Testis (tissue), 2 donors: ENCODE measurements at regions not wholly inside any gene's neighbourhood (a gene's known extent, or its start where the extent isn't known, plus 50 kb on each side); places are given as distances from the start of the nearest gene placed in this dataset.
A peak's percentile ranks its signal among the peaks of the same experiment; 100 is the strongest.

Experiments used
- DNase-seq: peaks from one replicate; pipeline ENCODE4 v3.0.0-alpha.2; 2019
- H3K27ac ChIP-seq, 2 donors: fragments of 200-600 bp; sonication (generic); one replicate each; pipeline ENCODE4 v1.5.1; 2019
- H3K27me3 ChIP-seq: fragments of 200-600 bp; sonication (generic); one replicate; pipeline ENCODE4 v1.5.1; 2019
- H3K36me3 ChIP-seq: fragments of 200-600 bp; sonication (generic); one replicate; pipeline ENCODE4 v1.5.1; 2017; ENCODE audit warnings: low read depth; ENCODE audit errors: missing control alignments
- H3K4me1 ChIP-seq: fragments of 200-600 bp; sonication (generic); one replicate; pipeline ENCODE4 v1.5.1; 2019
- H3K4me3 ChIP-seq, 2 donors: fragments of 200-600 bp; sonication (generic); one replicate each; pipeline ENCODE4 v1.5.1; 2017 to 2019
- H3K9me3 ChIP-seq: fragments of 200-600 bp; sonication (generic); one replicate; pipeline ENCODE4 v1.5.1; 2017
- POLR2A ChIP-seq: fragments of 450-650 bp; IDR thresholded peaks from one replicate; pipeline ENCODE4 v1.6.1; 2017; ENCODE audit warnings: antibody characterized with exemption, mild to moderate bottlenecking, moderate library complexity
- WGBS, 2 donors: methylation state at CpG; one replicate each; pipeline ENCODE4 v1.1.5; 2018; 5-methylcytosine and 5-hydroxymethylcytosine counted together
- intact Hi-C: fragments of 100-400 bp; cut with DNase I; formaldehyde crosslinking; loops from one replicate; pipeline ENCODE4 v1.15.1; 2023; ENCODE audit warnings: low total_unique reads
- TF ChIP-seq, protein P1 (sequence below), 3 experiments: fragments of 450-650 bp in 2 of 3; fragments of 200-600 bp in 1 of 3; sonication (generic) in 1 of 3; IDR thresholded peaks; one replicate each; pipeline ENCODE4 v1.5.1; 2016 to 2019; ENCODE audit warnings: antibody characterized with exemption in 3 of 3, mild to moderate bottlenecking in 2 of 3, moderate library complexity in 1 of 3

DNA sequence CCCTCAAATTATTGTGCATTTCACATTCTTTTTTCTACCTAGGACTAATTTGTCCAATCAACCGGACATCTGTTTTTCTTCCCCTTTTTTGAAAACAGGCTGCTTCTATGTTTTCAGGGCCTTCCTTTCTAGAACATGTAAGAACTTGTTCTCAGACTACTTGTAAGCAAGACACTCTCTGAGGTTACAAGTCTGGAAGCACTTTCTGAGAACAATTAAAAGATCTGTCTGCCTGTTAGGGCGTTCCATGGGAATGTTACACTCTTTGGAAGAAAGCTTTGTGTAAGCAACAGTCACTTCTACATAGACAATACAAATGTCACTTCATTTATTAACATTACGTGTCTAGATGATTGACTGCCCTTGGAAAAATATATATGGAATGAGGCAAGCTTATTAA lies 50.9 kb upstream of the HSPB3 start:
- H3K36me3 ChIP-seq = no peaks in the 10 kb centered on the region
- intact Hi-C loops = no loop called here
- no peaks in the 10 kb centered on the region for H3K27me3 ChIP-seq
- no peak overlapping the region for H3K4me3 ChIP-seq
- DNase-seq = no peak
- H3K27ac ChIP-seq = peak overlapping the region in 1 of 2 donors; percentile 71
- TF ChIP-seq, protein P1, sequence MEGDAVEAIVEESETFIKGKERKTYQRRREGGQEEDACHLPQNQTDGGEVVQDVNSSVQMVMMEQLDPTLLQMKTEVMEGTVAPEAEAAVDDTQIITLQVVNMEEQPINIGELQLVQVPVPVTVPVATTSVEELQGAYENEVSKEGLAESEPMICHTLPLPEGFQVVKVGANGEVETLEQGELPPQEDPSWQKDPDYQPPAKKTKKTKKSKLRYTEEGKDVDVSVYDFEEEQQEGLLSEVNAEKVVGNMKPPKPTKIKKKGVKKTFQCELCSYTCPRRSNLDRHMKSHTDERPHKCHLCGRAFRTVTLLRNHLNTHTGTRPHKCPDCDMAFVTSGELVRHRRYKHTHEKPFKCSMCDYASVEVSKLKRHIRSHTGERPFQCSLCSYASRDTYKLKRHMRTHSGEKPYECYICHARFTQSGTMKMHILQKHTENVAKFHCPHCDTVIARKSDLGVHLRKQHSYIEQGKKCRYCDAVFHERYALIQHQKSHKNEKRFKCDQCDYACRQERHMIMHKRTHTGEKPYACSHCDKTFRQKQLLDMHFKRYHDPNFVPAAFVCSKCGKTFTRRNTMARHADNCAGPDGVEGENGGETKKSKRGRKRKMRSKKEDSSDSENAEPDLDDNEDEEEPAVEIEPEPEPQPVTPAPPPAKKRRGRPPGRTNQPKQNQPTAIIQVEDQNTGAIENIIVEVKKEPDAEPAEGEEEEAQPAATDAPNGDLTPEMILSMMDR (IDR thresholded peaks at IDR 0.05) = no peak
- no peak for TF ChIP-seq POLR2A
- WGBS, 2 donors = 58 to 60% methylated on average over 3 of the region's 3 CpGs
- H3K9me3 ChIP-seq = no peaks in the 10 kb centered on the region
- peaks cover 8% of the 10 kb centered on the region for H3K4me1 ChIP-seq

DNA sequence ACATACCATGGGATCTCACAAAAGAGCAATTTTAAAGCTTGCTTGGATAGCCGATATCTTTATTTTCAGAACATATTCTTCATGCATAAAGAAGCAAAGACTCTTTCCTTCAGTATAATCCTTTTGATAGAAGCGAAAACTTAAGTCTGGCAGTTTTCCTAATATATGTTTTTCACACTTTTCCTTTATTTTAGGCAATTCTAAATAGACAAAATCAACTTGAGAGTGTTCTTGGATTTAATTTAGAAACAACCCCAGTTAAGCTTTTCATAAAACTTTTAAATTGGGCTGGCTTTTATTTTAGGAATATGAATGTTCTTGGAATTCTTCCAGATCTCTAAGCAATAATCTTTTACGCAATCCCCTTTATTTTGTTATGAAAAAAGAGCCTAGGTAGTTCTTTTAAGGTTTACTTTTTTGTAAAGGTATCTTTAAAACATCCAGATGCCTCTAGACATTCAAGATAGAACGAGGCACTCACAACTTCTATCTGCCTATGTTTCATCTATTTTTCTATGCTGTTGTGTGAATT lies 51.5 kb upstream of the HSPB3 start:
- H3K4me3 ChIP-seq = no peak overlapping the region
- H3K27ac ChIP-seq = peak overlapping the region in 1 of 2 donors; percentile 71
- peaks cover 8% of the 10 kb centered on the region for H3K4me1 ChIP-seq
- WGBS, 2 donors = 78 to 81% methylated on average over 4 of the region's 4 CpGs
- no peak for TF ChIP-seq POLR2A
- TF ChIP-seq, protein P1 (IDR thresholded peaks at IDR 0.05) = no peak
- no peak for DNase-seq
- H3K27me3 ChIP-seq = no peaks in the 10 kb centered on the region
- H3K9me3 ChIP-seq = no peaks in the 10 kb centered on the region
- intact Hi-C loops = no loop called here
- H3K36me3 ChIP-seq = no peaks in the 10 kb centered on the region

DNA sequence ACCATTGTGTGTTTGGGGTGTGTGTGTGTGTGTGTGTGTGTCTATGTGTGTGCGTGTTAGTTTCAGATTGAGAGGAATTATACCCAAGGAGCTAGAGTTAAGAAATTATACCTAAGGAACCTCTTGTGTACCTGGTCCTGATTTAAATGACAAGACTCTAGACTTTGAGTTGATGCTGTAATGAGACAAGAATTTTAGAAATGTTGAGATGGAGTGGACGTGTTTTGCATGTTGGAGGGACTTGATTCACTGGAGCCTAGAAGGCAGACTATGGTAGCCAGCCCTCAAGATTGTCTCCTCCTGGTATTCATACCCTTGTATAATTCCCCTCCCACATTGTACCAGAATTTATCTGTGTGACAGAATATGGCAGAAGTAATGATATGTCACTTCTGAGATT lies 52.4 kb upstream of the HSPB3 start:
- intact Hi-C loops = no loop called here
- WGBS, 2 donors = 92 to 94% methylated on average over 2 of the region's 2 CpGs
- no peaks in the 10 kb centered on the region for H3K27me3 ChIP-seq
- TF ChIP-seq POLR2A = no peak
- TF ChIP-seq, protein P1 (IDR thresholded peaks at IDR 0.05) = no peak
- DNase-seq = no peak
- H3K9me3 ChIP-seq = no peaks in the 10 kb centered on the region
- peak overlapping the region in 1 of 2 donors; percentile 71 for H3K27ac ChIP-seq
- H3K36me3 ChIP-seq = no peaks in the 10 kb centered on the region
- peaks cover 8% of the 10 kb centered on the region for H3K4me1 ChIP-seq
- H3K4me3 ChIP-seq = no peak overlapping the region

DNA sequence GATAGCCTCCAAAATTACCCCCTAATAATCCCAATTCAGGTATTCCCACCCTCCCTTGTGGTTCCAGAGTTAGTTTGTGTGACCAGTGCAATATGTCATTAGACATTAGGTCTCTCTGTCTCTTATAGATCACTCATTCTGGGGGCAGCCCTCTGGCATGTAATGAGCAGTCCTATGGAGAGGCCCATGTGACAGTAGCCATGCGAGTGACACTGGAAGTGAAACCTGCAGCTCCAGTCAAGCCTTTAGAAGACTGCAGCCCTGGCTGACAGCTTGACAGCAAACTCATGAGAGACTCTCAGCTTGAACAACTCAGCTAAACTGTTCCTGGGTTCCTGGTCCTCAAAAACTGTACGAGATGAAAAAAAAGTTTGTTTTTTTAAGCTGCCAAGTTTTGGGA lies 54.0 kb upstream of the HSPB3 start:
- Histone ChIP-seq H3K9me3 (no peaks in the 10 kb centered on the region), H3K4me1 (peaks cover 8% of the 10 kb centered on the region), H3K27me3 (no peaks in the 10 kb centered on the region), H3K36me3 (no peaks in the 10 kb centered on the region), H3K27ac (no peak overlapping the region), H3K4me3 (no peak overlapping the region)
- WGBS, 2 donors = 44 to 51% methylated on average over 2 of the region's 2 CpGs
- intact Hi-C loops = no loop called here
- TF ChIP-seq POLR2A = no peak
- TF ChIP-seq, protein P1 (IDR thresholded peaks at IDR 0.05) = no peak
- DNase-seq = no peak

DNA sequence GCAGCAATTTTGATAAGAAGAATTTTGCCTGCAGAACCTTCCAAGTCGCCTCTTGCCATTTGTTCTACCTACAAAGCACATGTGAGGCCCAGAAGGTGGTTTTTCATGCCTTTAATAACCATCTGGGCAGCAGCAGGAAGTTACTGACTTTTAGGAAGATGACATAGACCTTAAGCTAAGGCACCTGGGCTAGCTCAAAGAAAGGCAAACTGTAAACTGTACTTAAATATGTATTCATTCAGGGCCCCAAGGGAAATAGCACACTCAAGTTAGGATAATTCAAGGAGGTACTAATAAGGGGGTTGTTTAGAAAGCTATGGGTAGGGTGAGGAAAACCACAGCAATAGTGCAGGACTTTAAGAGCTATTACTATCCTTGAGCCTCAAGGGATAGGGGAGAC lies 57.3 kb upstream of the HSPB3 start:
- TF ChIP-seq, protein P1 (IDR thresholded peaks at IDR 0.05) = no peak
- no peak for TF ChIP-seq POLR2A
- 91 to 95% methylated on average over 1 of the region's 1 CpG for WGBS, 2 donors

More for the DNA sequence above, 57.3 kb upstream of the HSPB3 start:
- intact Hi-C loops = no loop called here
- no peaks in the 10 kb centered on the region for H3K4me1 ChIP-seq
- H3K4me3 ChIP-seq = no peak overlapping the region
- H3K9me3 ChIP-seq = no peaks in the 10 kb centered on the region
- H3K27me3 ChIP-seq = no peaks in the 10 kb centered on the region
- H3K36me3 ChIP-seq = no peaks in the 10 kb centered on the region
- H3K27ac ChIP-seq = no peak overlapping the region
- no peak for DNase-seq
